DND-41 (cell line): ENCODE measurements at regions not wholly inside any gene's neighbourhood (a gene's known extent, or its start where the extent isn't known, plus 50 kb on each side); places are given as distances from the start of the nearest gene placed in this dataset.

Source experiments
- ATAC-seq: fragments of 200-7000 bp; cut with Tn5 transposase; 3 replicates; pipeline ENCODE4 v1.9.1; 2021; ENCODE audit warnings: low read depth; ENCODE audit not compliant: insufficient read depth
- DNase-seq: peaks from one replicate; pipeline ENCODE4 v3.0.0-alpha.2; 2020
- H2AFZ ChIP-seq: 2 replicates; pipeline ENCODE4 v1.6.0; 2012; ENCODE audit warnings: low read depth, low read length
- H3K27ac ChIP-seq: 2 replicates; pipeline ENCODE4 v1.5.1; 2012; ENCODE audit warnings: low read length, inconsistent platforms
- H3K27me3 ChIP-seq: fragments of 200-600 bp; sonication (generic); 2 replicates; pipeline ENCODE4 v1.6.0; 2012; ENCODE audit warnings: low read length, mild to moderate bottlenecking, inconsistent platforms; ENCODE audit not compliant: insufficient read depth, poor library complexity
- H3K36me3 ChIP-seq: 2 replicates; pipeline ENCODE4 v1.5.1; 2012; ENCODE audit warnings: low read length, inconsistent platforms; ENCODE audit not compliant: insufficient read depth
- H3K4me1 ChIP-seq: 2 replicates; pipeline ENCODE4 v1.5.1; 2012; ENCODE audit warnings: mild to moderate bottlenecking, low read length; ENCODE audit not compliant: insufficient read depth
- H3K4me2 ChIP-seq: 2 replicates; pipeline ENCODE4 v1.6.0; 2012; ENCODE audit warnings: mild to moderate bottlenecking, moderate library complexity, low read length, inconsistent platforms; ENCODE audit not compliant: insufficient read depth
- H3K4me3 ChIP-seq, 2 experiments: fragments of 200-600 bp in 1 of 2; shearing (Covaris generic) in 1 of 2; 2 replicates each; pipeline ENCODE4 v1.5.1; 2012 to 2016; ENCODE audit warnings: inconsistent platforms in 2 of 2, low read length in 2 of 2, mild to moderate bottlenecking in 2 of 2, low read depth in 1 of 2, moderate library complexity in 1 of 2
- H3K79me2 ChIP-seq: 2 replicates; pipeline ENCODE4 v1.6.0; 2012; ENCODE audit warnings: low read length, inconsistent platforms; ENCODE audit not compliant: insufficient read depth
- H3K9ac ChIP-seq: 2 replicates; pipeline ENCODE4 v1.6.0; 2012; ENCODE audit warnings: low read depth, mild to moderate bottlenecking, inconsistent platforms, low read length, moderate library complexity
- H3K9me3 ChIP-seq: 2 replicates; pipeline ENCODE4 v1.5.1; 2012; ENCODE audit warnings: low read length, moderate library complexity, mild to moderate bottlenecking, inconsistent platforms; ENCODE audit not compliant: insufficient read depth, severe bottlenecking
- H4K20me1 ChIP-seq: 2 replicates; pipeline ENCODE4 v1.6.0; 2012; ENCODE audit warnings: low read length; ENCODE audit not compliant: insufficient read depth
- EZH2 ChIP-seq: IDR thresholded peaks from 3 replicates; pipeline ENCODE4 v1.6.1; 2012; ENCODE audit warnings: borderline replicate concordance, low read depth, mild to moderate bottlenecking, moderate library complexity, low read length, inconsistent platforms; ENCODE audit not compliant: severe bottlenecking
- TF ChIP-seq, protein P1 (sequence below): IDR thresholded peaks from 2 replicates; pipeline ENCODE4 v1.5.1; 2012; ENCODE audit warnings: borderline replicate concordance, low read length, moderate library complexity, mild to moderate bottlenecking; ENCODE audit not compliant: poor library complexity, severe bottlenecking; ENCODE audit errors: extremely low read depth

DNA sequence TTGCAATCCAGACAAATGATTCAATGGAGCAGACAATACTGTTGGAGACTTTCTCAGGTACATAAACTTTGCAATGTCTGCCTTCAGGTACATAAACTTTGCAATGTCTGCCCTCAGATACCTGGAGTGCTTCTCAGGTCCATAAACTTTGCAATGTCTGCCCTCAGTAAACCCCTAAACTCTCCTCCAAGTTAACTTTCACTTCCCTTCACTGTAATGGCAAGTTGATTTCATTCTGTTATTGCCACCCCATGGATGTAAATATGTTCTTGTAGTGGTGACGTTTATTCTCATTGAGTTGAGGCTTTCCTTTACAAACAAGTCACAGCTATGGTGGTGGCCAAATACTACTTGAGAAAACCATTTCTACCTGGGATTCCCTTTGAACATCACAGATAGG, 338.8 kb downstream of the EPM2A start:
- Histone ChIP-seq H3K79me2 (no peaks in the 10 kb centered on the region), H3K36me3 (no peaks in the 10 kb centered on the region), H4K20me1 (no peaks in the 10 kb centered on the region), H3K4me1 (no peaks in the 10 kb centered on the region), H3K27me3 (no peaks in the 10 kb centered on the region), H3K27ac (no peak overlapping the region), H2AFZ (no peak overlapping the region), H3K4me2 (no peak overlapping the region), H3K9ac (no peak overlapping the region), H3K4me3 (no peak overlapping the region), H3K9me3 (no peaks in the 10 kb centered on the region)
- ATAC-seq (no peak), DNase-seq (no peak)
- TF ChIP-seq EZH2, result no peak
- TF ChIP-seq, protein P1, sequence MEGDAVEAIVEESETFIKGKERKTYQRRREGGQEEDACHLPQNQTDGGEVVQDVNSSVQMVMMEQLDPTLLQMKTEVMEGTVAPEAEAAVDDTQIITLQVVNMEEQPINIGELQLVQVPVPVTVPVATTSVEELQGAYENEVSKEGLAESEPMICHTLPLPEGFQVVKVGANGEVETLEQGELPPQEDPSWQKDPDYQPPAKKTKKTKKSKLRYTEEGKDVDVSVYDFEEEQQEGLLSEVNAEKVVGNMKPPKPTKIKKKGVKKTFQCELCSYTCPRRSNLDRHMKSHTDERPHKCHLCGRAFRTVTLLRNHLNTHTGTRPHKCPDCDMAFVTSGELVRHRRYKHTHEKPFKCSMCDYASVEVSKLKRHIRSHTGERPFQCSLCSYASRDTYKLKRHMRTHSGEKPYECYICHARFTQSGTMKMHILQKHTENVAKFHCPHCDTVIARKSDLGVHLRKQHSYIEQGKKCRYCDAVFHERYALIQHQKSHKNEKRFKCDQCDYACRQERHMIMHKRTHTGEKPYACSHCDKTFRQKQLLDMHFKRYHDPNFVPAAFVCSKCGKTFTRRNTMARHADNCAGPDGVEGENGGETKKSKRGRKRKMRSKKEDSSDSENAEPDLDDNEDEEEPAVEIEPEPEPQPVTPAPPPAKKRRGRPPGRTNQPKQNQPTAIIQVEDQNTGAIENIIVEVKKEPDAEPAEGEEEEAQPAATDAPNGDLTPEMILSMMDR, result no peak

DNA sequence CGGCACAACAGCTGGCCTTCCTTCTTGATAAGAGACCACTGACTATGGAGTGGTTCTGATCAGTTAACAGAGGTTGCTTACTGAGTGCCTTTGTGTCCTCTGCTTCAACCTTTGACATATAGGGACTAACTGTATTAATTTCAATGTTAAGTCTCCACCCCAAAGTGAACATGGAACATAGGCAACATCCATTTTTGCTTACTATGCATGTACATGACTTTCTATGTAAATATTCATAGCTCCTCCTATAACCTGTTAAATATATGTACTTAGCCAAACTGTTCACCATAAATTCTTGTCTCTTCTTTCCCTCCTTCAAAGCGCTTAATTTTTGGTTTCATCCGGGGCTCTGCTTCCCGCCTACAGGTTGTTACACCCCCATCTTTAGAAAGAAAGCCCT, 334.8 kb downstream of the EPM2A start:
- Histone ChIP-seq H3K36me3 (no peaks in the 10 kb centered on the region), H3K9ac (no peak overlapping the region), H3K9me3 (no peaks in the 10 kb centered on the region), H2AFZ (no peak overlapping the region), H3K79me2 (no peaks in the 10 kb centered on the region), H4K20me1 (no peaks in the 10 kb centered on the region), H3K27me3 (no peaks in the 10 kb centered on the region), H3K4me3 (no peak overlapping the region), H3K4me2 (no peak overlapping the region), H3K27ac (no peak overlapping the region), H3K4me1 (no peaks in the 10 kb centered on the region)
- ATAC-seq, result no peak
- no peak for TF ChIP-seq EZH2
- TF ChIP-seq, protein P1, result no peak
- DNase-seq, result no peak

DNA sequence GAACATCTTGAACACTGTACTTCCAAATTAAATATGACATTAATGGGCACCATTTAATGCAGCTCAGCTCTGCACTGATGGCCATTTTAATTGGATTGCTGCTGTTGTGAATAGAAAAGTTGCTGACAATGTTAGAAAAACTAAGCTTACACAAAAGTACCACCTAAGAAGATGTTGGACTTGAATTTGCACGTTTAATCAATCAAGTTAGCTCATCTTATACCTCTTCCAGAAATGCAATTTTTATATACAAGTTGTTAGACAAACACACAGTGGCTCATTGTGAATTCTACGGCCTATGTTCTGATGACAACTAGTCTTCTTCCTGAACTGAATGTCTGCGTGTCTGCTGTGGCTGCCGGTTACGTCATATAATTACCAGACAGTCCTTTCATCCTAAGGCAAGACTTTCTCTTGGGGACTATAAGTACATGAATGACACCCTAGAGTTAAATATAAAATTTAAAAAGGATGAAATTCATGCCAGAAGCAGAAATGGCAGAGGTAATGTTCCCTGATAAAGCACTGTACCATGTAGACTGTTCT, 330.2 kb downstream of the EPM2A start:
- Histone ChIP-seq H2AFZ (no peak overlapping the region), H3K4me1 (no peaks in the 10 kb centered on the region), H3K36me3 (no peaks in the 10 kb centered on the region), H3K4me3 (no peak overlapping the region), H3K4me2 (no peak overlapping the region), H3K9me3 (no peaks in the 10 kb centered on the region), H3K79me2 (no peaks in the 10 kb centered on the region), H3K9ac (no peak overlapping the region), H3K27me3 (no peaks in the 10 kb centered on the region), H3K27ac (no peak overlapping the region), H4K20me1 (no peaks in the 10 kb centered on the region)
- DNase-seq, result no peak
- TF ChIP-seq, protein P1, result no peak
- no peak for TF ChIP-seq EZH2
- no peak for ATAC-seq

DNA sequence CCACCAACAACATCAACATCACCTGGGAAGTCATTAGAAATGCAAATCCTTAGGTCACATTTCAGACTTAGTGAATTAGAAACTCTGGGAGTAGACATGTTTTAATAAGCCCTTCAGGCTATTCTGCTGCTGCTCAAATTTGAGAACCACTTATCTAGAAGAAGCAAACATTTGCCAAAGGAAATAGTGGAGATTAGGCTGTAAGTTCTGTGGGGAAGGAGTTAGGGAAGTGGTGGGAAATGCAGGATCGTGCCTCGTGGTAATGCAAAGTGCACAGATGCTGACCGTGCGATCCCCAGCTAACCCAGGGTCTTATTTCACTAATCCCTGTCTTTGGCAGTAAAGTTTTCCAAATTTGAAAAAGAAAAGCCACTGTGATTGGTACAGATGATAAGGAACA, 328.5 kb downstream of the EPM2A start:
- H2AFZ ChIP-seq, result no peak overlapping the region

More for the DNA sequence above, 328.5 kb downstream of the EPM2A start:
- no peaks in the 10 kb centered on the region for H4K20me1 ChIP-seq
- no peaks in the 10 kb centered on the region for H3K4me1 ChIP-seq
- DNase-seq (no peak), ATAC-seq (no peak)
- H3K27ac ChIP-seq, result no peak overlapping the region
- no peaks in the 10 kb centered on the region for H3K36me3 ChIP-seq
- H3K27me3 ChIP-seq, result no peaks in the 10 kb centered on the region
- no peaks in the 10 kb centered on the region for H3K9me3 ChIP-seq
- no peaks in the 10 kb centered on the region for H3K79me2 ChIP-seq
- no peak overlapping the region for H3K4me2 ChIP-seq
- H3K9ac ChIP-seq, result no peak overlapping the region
- no peak for TF ChIP-seq EZH2
- TF ChIP-seq, protein P1, result no peak
- no peak overlapping the region for H3K4me3 ChIP-seq
